Stimulated activated CD4-positive, alpha-beta T cell treated with anti-CD3 and anti-CD28 coated beads, Interleukin-1b, Interleukin-23, amount 100 ng/mL, for 24 hours (primary cell): ENCODE measurements at regions not wholly inside any gene's neighbourhood (a gene's known extent, or its start where the extent isn't known, plus 50 kb on each side); places are given as distances from the start of the nearest gene placed in this dataset.
"Not testable (repeated sequence)": the region's sequence is repeated elsewhere in the genome, so short reads cannot be mapped to it uniquely, and the experiment has no call there.

Experiments used
- DNase-seq, 4 experiments: peaks; one replicate each; pipeline ENCODE4 v3.0.0-alpha.2; 2020; ENCODE audit warnings: low read depth in 4 of 4, low spot score in 1 of 4

- DNase-seq = no peak
These were observed 505.9 kb upstream of the CCNG1 start for GRCh38 chr5:162931501-162931900.

- DNase-seq = no peak
These were observed 497.4 kb upstream of the CCNG1 start for GRCh38 chr5:162939991-162940390.

GRCh38 chr5:162948677-162949076 lies 488.7 kb upstream of the CCNG1 start:
- no peak for DNase-seq

GRCh38 chr5:162956570-162956969 lies 480.8 kb upstream of the CCNG1 start:
- no peak for DNase-seq

- not testable (repeated sequence) for DNase-seq
These were observed 473.3 kb upstream of the CCNG1 start for GRCh38 chr5:162964144-162964543.

GRCh38 chr5:162990063-162990462 lies 447.3 kb upstream of the CCNG1 start:
- DNase-seq = no peak

- no peak for DNase-seq
These were observed 446.4 kb upstream of the CCNG1 start for GRCh38 chr5:162990856-162991497.

- no peak for DNase-seq
These were observed 441.8 kb upstream of the CCNG1 start for GRCh38 chr5:162995568-162995967.

- DNase-seq = no peak
These were observed 441.3 kb upstream of the CCNG1 start for GRCh38 chr5:162996053-162996452.

GRCh38 chr5:163005949-163006348 lies 431.4 kb upstream of the CCNG1 start:
- DNase-seq = no peak

- no peak for DNase-seq
These were observed 414.7 kb upstream of the CCNG1 start for GRCh38 chr5:163022582-163023128.

- no peak for DNase-seq
These were observed 413.5 kb upstream of the CCNG1 start for GRCh38 chr5:163023846-163024245.

- no peak for DNase-seq
These were observed 412.5 kb upstream of the CCNG1 start for GRCh38 chr5:163024936-163025335.

- no peak for DNase-seq
These were observed 403.7 kb upstream of the CCNG1 start for GRCh38 chr5:163033656-163034055.

GRCh38 chr5:163041254-163041653 lies 396.1 kb upstream of the CCNG1 start:
- DNase-seq = no peak

GRCh38 chr5:163079618-163080017 lies 357.8 kb upstream of the CCNG1 start:
- DNase-seq = no peak

- no peak for DNase-seq
These were observed 348.2 kb upstream of the CCNG1 start for GRCh38 chr5:163089230-163089629.

- DNase-seq = no peak
These were observed 347.5 kb upstream of the CCNG1 start for GRCh38 chr5:163089926-163090325.

GRCh38 chr5:163094492-163095180 lies 342.8 kb upstream of the CCNG1 start:
- no peak for DNase-seq

- DNase-seq = no peak
These were observed 332.9 kb upstream of the CCNG1 start for GRCh38 chr5:163104464-163104863.

- no peak for DNase-seq
These were observed 331.9 kb upstream of the CCNG1 start for GRCh38 chr5:163105456-163105855.

GRCh38 chr5:163106098-163106497 lies 331.3 kb upstream of the CCNG1 start:
- DNase-seq = no peak

- no peak for DNase-seq
These were observed 329.0 kb upstream of the CCNG1 start for GRCh38 chr5:163108351-163108750.
